Keratinocyte (primary cell): ENCODE measurements at regions not wholly inside any gene's neighbourhood (a gene's known extent, or its start where the extent isn't known, plus 50 kb on each side); places are given as distances from the start of the nearest gene placed in this dataset.

Experiments used
- DNase-seq: peaks from one replicate; pipeline ENCODE4 v3.0.0-alpha.2; 2011; ENCODE audit warnings: low read depth, missing footprints, low spot score
- FAIRE-seq: peaks from 2 replicates; lab custom pipeline; 2011; peaks lifted over from hg19 to GRCh38; lab: Jason Lieb, UNC
- H2AFZ ChIP-seq: 2 replicates; pipeline ENCODE4 v1.6.0; 2012; ENCODE audit warnings: low read length, control low read depth, inconsistent platforms; ENCODE audit not compliant: control insufficient read depth
- H3K27ac ChIP-seq: 2 replicates; pipeline ENCODE4 v1.5.1; 2011; ENCODE audit warnings: low read length; ENCODE audit not compliant: control insufficient read depth, insufficient read depth
- H3K27me3 ChIP-seq: 3 replicates; pipeline ENCODE4 v1.6.0; 2011; ENCODE audit warnings: low read length; ENCODE audit not compliant: control insufficient read depth, insufficient read depth; ENCODE audit errors: extremely low read depth
- H3K36me3 ChIP-seq, 2 experiments: 2 replicates in 1 of 2; 3 replicates in 1 of 2; pipeline ENCODE4 v1.5.1; 2011; ENCODE audit warnings: low read length in 2 of 2, mild to moderate bottlenecking in 1 of 2; ENCODE audit not compliant: control insufficient read depth in 2 of 2, insufficient read depth in 2 of 2; ENCODE audit errors: extremely low read depth in 1 of 2
- H3K4me1 ChIP-seq: 3 replicates; pipeline ENCODE4 v1.5.1; 2011; ENCODE audit warnings: low read length; ENCODE audit not compliant: control insufficient read depth, insufficient read depth; ENCODE audit errors: extremely low read depth
- H3K4me2 ChIP-seq: 3 replicates; pipeline ENCODE4 v1.6.0; 2011; ENCODE audit warnings: low read depth, low read length; ENCODE audit not compliant: control insufficient read depth, insufficient read depth; ENCODE audit errors: extremely low read depth
- H3K4me3 ChIP-seq, 3 experiments: fragments of 200-600 bp in 1 of 3; sonication (generic) in 1 of 3; 2 replicates in 2 of 3; 3 replicates in 1 of 3; pipeline ENCODE4 v1.5.1; 2011 to 2016; ENCODE audit warnings: low read length in 3 of 3, mild to moderate bottlenecking in 3 of 3, control low read depth in 2 of 3, inconsistent platforms in 1 of 3, low read depth in 1 of 3, mixed read lengths in 1 of 3, mixed run types in 1 of 3, moderate library complexity in 1 of 3; ENCODE audit not compliant: control insufficient read depth in 2 of 3, insufficient read depth in 2 of 3; ENCODE audit errors: extremely low read depth in 1 of 3
- H3K79me2 ChIP-seq: 2 replicates; pipeline ENCODE4 v1.6.0; 2012; ENCODE audit warnings: low read length; ENCODE audit not compliant: control insufficient read depth, insufficient read depth
- H3K9ac ChIP-seq: 3 replicates; pipeline ENCODE4 v1.6.0; 2011; ENCODE audit warnings: low read length; ENCODE audit not compliant: control insufficient read depth, insufficient read depth; ENCODE audit errors: extremely low read depth
- H3K9me1 ChIP-seq: 3 replicates; pipeline ENCODE4 v1.6.0; 2011; ENCODE audit warnings: low read length; ENCODE audit not compliant: control insufficient read depth, insufficient read depth; ENCODE audit errors: extremely low read depth
- H3K9me3 ChIP-seq: 2 replicates; pipeline ENCODE4 v1.5.1; 2012; ENCODE audit warnings: low read depth, low read length; ENCODE audit not compliant: control insufficient read depth
- H4K20me1 ChIP-seq: 3 replicates; pipeline ENCODE4 v1.6.0; 2011; ENCODE audit warnings: low read length; ENCODE audit not compliant: control insufficient read depth, insufficient read depth; ENCODE audit errors: extremely low read depth
- EZH2 ChIP-seq: IDR thresholded peaks from one replicate; pipeline ENCODE4 v1.6.1; 2012; ENCODE audit warnings: inconsistent platforms, mild to moderate bottlenecking, low read length, moderate library complexity
- dilution Hi-C: fragments of 300-500 bp; cut with MboI; formaldehyde crosslinking; loops from one replicate; pipeline ENCODE4 v1.7.0; 2020; ENCODE audit warnings: low sequenced_read_pairs; ENCODE audit not compliant: extremely low pct_ligation_motif_present
- TF ChIP-seq, protein P1 (sequence below), 3 experiments: IDR thresholded peaks in 1 of 3; conservative IDR thresholded peaks in 1 of 3; optimal IDR thresholded peaks in 1 of 3; 2 replicates in 2 of 3; 3 replicates in 1 of 3; pipeline versions ENCODE3 to v1.5.1; 2011; ENCODE audit warnings: low read length in 3 of 3, mild to moderate bottlenecking in 3 of 3, moderate library complexity in 2 of 3, control low read depth in 1 of 3, inconsistent platforms in 1 of 3; ENCODE audit not compliant: insufficient read depth in 2 of 3; ENCODE audit errors: extremely low read depth in 1 of 3

DNA sequence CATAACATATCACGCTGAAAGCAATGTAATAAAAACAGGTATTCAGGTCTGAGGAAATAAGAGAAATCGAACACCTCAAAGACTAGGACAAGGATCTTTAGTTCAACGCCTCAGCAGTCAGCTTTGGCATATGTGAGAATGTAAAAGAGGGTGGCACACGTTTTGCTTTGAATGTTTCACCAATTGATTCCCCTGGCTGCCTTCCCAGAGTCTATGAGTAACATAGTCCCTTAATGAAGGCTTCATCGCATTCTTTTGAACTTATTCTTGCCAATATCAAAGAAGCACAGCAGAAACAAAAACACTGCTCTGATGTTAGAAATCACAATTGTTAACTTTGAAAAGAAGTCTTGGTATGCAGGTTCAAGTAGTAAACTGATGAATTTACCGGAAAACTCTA is 764.8 kb downstream of the ADGRL2 start:
- peak overlapping the region in 2 of 3 experiments; percentile 49 to 57 for H3K4me3 ChIP-seq
- no peak for FAIRE-seq
- H3K27me3 ChIP-seq: no peaks in the 10 kb centered on the region
- H4K20me1 ChIP-seq: no peaks in the 10 kb centered on the region
- H3K9me1 ChIP-seq: peaks cover 2% of the 10 kb centered on the region
- no peaks in the 10 kb centered on the region for H3K79me2 ChIP-seq
- H3K9me3 ChIP-seq: no peaks in the 10 kb centered on the region
- H3K4me1 ChIP-seq: peaks cover 16% of the 10 kb centered on the region
- H3K27ac ChIP-seq: peak overlapping the region; percentile 71
- TF ChIP-seq EZH2: no peak
- TF ChIP-seq, protein P1, sequence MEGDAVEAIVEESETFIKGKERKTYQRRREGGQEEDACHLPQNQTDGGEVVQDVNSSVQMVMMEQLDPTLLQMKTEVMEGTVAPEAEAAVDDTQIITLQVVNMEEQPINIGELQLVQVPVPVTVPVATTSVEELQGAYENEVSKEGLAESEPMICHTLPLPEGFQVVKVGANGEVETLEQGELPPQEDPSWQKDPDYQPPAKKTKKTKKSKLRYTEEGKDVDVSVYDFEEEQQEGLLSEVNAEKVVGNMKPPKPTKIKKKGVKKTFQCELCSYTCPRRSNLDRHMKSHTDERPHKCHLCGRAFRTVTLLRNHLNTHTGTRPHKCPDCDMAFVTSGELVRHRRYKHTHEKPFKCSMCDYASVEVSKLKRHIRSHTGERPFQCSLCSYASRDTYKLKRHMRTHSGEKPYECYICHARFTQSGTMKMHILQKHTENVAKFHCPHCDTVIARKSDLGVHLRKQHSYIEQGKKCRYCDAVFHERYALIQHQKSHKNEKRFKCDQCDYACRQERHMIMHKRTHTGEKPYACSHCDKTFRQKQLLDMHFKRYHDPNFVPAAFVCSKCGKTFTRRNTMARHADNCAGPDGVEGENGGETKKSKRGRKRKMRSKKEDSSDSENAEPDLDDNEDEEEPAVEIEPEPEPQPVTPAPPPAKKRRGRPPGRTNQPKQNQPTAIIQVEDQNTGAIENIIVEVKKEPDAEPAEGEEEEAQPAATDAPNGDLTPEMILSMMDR (optimal IDR thresholded peaks at IDR 0.05 in 1 of 3, IDR thresholded peaks at IDR 0.05 in 1 of 3, conservative IDR thresholded peaks at IDR 0.05 in 1 of 3; ENCODE audit: extremely low read depth in 1 of 3, insufficient read depth in 2 of 3, low read length in 3 of 3): no peak
- no peaks in the 10 kb centered on the region for H3K36me3 ChIP-seq
- DNase-seq: peak; percentile 52
- H3K4me2 ChIP-seq: peak overlapping the region; percentile 81
- peak overlapping the region; percentile 79 for H2AFZ ChIP-seq
- dilution Hi-C loops: no loop called here
- H3K9ac ChIP-seq: no peak overlapping the region

DNA sequence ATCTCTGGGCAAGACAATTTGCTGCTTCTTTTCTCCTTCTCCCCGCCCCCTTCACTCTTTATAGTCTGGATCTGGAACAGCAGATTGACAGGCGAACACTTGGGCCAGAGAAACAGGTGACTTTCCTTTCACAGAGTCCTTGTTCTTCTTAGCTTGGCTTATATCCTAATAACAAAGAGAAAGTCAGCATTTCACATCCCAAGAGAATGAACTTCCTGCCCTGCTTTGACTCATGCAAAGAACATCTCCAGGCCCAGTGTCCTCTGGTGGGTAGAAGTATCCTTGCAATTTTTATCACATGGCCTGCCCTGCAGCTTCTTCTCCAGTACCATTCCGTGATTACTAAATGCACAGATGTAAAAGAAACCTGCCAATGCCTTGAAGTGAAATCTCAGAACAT is 764.4 kb downstream of the ADGRL2 start:
- FAIRE-seq (peak; percentile 94), DNase-seq (peak; percentile 52)
- H3K4me2 ChIP-seq: peak overlapping the region; percentile 81
- no peaks in the 10 kb centered on the region for H3K27me3 ChIP-seq
- dilution Hi-C loops: no loop called here
- TF ChIP-seq, protein P1 (optimal IDR thresholded peaks at IDR 0.05 in 1 of 3, IDR thresholded peaks at IDR 0.05 in 1 of 3, conservative IDR thresholded peaks at IDR 0.05 in 1 of 3; ENCODE audit: extremely low read depth in 1 of 3, insufficient read depth in 2 of 3, low read length in 3 of 3): peak; percentile 10 to 33 (median 25)
- no peak for TF ChIP-seq EZH2
- peak overlapping the region; percentile 79 for H2AFZ ChIP-seq
- H3K4me3 ChIP-seq: peak overlapping the region in 2 of 3 experiments; percentile 49 to 57
- H3K36me3 ChIP-seq: no peaks in the 10 kb centered on the region
- H3K4me1 ChIP-seq: peaks cover 16% of the 10 kb centered on the region
- H3K9me1 ChIP-seq: peaks cover 2% of the 10 kb centered on the region
- H3K9me3 ChIP-seq: no peaks in the 10 kb centered on the region
- no peaks in the 10 kb centered on the region for H4K20me1 ChIP-seq
- no peaks in the 10 kb centered on the region for H3K79me2 ChIP-seq
- H3K27ac ChIP-seq: peak overlapping the region; percentile 71
- no peak overlapping the region for H3K9ac ChIP-seq
